Femur (tissue), 1 donor: ENCODE measurements at regions not wholly inside any gene's neighbourhood (a gene's known extent, or its start where the extent isn't known, plus 50 kb on each side); places are given as distances from the start of the nearest gene placed in this dataset.
"Not testable (repeated sequence)": the region's sequence is repeated elsewhere in the genome, so short reads cannot be mapped to it uniquely, and the experiment has no call there.

ENCODE experiments used
- DNase-seq: peaks from one replicate; pipeline ENCODE4 v3.0.0-alpha.2; 2017

DNA sequence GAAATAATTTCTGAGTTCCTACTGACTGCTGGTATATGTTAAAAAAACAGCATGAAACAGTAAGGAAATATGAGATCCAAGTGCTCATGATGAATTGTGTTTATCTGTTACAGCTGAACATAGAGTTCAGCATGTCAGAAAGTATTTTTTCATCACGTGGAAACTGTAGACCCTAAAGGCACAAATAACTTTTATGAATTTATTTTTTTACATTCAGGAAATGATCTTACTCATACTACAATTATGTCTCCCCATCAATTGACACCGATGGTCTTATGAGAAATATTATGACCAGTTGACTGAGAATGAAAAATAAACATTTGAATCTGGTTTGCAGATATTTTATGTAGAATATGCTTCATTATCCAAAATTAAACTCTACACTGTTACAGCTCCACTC lies 283.1 kb upstream of the SPANXN4 start:
- no peak for DNase-seq

DNA sequence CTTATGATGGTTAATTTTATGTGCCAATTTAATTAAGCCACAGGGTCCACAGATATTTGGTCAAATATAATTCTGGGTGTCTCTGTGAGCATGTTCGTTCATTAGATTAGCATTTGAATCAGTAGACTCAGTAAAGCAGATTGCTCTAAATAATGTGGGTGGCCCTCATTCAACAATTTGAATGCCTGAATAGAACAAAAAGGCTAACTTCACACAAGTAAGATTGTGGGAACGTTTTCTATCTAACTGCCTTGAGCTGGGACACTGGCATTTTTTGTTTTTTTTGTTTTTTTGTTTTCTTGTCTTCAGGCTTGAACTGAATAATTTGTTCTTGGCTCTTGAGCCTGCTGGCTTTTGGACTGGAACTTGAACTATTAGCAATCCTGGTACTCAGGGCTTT lies 292.4 kb upstream of the SPANXN4 start:
- DNase-seq = no peak

DNA sequence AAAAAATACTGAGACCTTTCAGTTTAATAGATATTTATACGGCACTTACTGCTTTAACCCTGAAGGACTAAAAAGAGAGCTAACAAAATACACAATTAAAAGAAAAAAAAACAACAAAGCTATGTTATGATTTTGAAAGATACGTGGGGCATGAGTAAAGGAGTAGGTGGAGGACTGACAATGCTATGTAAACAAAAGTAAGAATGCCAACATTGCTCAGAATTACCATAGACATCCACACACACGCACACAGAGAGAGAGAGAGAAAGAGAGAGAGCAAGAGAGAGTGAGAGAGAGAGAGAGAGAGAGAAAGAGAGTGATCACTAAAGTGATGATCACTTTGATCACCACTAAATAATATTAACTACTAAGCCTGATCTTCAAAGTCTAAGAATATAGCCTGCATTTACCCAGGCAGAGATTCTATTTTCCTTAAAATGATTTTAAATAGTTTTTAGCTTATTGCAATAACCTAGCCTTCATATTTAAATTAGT lies 313.9 kb upstream of the SPANXN4 start:
- DNase-seq = no peak

- no peak for DNase-seq
Measured at GRCh38 chrX:142702749-142703148, 323.0 kb upstream of the SPANXN4 start.

DNA sequence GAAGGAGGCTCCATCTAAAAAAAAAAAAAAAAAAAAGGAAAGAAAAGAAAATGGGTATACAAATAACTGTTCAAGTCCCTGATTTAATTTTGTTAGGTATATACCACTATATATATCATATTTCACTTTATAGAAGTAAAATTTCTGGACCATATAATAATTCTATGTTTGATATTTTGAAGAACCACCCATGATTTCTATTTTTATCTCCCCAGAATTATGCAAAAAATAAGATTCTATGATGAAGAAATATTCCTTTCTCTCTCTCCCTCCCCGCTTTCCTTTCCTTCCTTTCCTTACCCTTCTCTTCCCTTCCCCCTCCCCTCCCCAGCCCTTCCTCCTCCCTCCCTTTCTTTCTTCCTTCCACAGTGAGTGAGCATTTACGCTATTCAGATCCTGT lies 337.5 kb upstream of the SPANXN4 start:
- DNase-seq = no peak

- no peak for DNase-seq
Measured at GRCh38 chrX:142686653-142687283, 339.0 kb upstream of the SPANXN4 start.

- DNase-seq = no peak
Measured at GRCh38 chrX:142686206-142686605, 339.5 kb upstream of the SPANXN4 start.

GRCh38 chrX:142680038-142680437 lies 345.7 kb upstream of the SPANXN4 start:
- no peak for DNase-seq

GRCh38 chrX:142671036-142671435 lies 354.7 kb upstream of the SPANXN4 start:
- DNase-seq = peak; percentile 51

DNA sequence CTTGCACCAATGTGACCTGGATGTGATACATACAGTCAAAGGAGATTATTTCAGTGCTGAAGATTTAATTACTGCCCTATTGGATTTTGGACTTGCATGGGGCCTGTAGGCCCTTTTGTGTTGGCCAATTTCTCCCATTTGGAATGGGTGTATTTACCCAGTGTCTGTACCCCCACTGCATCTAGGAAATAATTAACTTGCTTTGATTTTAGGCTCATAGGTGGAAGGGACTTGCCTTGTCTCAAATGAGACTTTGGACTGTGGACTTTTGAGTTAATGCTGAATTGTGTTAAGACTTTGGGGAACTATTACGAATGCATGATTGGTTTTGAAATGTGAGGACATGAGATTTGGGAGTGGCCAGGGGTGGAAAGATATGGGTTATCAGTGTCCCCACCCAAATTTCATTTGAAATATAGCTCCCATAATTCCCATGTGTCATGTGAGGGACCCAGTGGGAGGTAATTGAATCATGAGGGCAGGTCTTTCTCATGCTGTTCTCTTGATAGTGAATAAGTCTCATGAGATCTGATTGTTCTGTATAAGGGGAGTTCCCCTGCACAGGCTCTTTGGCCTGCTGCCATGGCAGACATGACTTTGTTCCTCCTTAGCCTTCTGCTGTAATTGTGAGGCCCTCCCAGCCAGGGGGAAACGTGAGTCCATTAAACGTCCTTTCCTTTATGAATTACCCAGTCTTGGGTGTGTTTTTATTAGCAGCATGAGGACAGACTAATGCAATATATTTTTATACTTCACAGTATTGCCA lies 362.2 kb upstream of the SPANXN4 start:
- DNase-seq = no peak

- no peak for DNase-seq
Measured at GRCh38 chrX:142661696-142662095, 364.0 kb upstream of the SPANXN4 start.

- DNase-seq = no peak
Measured at GRCh38 chrX:142655507-142655906, 370.2 kb upstream of the SPANXN4 start.

DNA sequence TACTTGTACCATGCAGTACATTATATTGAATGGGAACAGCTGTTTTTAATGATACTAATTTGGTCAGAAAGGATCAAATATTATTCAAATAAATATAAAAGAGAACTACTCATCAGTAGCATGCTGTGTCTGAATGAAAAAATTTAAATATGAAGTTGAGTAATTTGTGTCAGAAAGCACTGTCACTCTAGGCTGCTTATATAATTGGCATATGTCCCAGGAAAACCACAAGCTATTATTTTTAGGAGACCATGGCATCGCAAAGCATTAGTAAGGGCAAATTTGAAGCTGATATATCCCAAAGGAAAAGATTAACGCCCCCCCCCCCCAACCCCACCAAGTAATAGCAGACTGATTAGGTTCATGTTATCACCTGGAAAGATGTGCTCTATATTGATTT lies 388.5 kb upstream of the SPANXN4 start:
- no peak for DNase-seq

DNA sequence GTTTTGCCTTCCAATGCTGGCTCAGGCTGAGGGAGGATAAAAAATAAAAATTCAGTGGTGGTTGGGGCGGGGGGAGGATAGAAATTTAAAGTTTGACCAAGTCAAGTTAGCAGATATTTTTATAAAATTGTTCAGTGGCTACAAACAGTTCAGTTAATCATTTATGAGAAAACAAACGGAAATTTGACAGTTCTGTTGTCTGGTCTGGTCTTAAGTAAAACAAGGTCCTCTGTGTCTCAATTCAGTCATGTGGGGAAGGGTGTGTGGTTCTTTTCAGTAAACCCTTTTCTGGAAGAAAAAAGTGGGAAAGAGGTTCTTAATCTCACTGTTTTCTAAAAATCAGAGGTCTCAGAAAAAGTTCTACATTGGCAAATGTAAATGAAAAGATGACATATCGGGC lies 409.1 kb upstream of the SPANXN4 start:
- no peak for DNase-seq

DNA sequence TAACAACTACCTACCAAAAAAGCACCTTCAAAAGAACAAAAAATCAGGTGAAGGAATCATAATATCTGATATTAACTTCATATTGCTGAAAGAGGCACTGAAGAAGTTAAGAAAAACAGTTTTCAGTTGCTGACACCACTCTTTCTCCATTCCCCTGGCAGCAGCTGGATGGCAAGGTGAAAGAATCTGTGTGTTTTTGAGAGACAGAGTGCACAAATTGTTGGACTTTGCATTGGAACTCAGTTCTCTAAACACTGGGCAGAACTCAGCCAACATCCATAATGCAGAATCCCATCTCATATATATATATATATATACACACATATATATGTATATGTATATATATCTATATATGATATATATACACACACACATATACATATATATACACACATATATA lies 408.3 kb upstream of the MAGEC2 start:
- no peak for DNase-seq

DNA sequence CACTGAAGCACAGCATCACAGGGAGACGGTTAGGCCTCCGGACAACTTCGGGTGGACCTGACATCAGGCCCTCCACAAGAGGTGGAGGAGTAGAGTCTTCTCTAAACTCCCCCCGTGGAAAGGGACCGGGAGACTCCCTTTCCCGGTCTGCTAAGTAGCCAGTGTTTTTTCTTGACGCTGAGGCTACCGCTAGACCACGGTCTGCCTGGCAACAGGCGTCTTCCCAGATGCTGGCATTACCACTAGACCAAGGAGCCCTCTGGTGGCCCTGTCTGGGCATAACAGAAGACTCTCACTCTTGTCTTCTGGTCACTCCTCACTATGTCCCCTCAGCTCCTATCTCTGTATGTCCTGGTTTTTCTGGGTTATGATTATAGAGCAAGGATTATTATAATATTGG lies 401.5 kb upstream of the MAGEC2 start:
- not testable (repeated sequence) for DNase-seq

DNA sequence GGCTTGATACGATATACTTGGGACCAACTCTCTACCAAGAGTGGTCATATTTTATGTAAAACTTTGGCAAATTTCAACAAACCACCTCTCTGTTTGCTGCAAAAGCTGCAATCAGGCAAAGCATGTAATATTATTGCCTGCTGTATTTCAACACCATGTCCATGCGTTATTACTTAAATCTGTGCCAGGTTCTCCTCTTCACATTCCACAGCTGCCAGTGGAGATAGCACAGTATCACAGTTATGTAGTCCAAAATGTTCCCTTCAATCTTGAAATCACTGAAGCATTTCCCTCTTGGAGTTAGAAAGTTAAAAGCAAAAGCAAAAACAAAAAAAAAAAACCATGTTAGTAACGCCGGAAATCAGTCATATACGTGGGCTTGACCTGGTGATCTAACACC lies 396.7 kb upstream of the MAGEC2 start:
- no peak for DNase-seq

GRCh38 chrX:142593361-142593862 lies 388.3 kb upstream of the MAGEC2 start:
- DNase-seq = no peak

GRCh38 chrX:142576615-142577014 lies 371.5 kb upstream of the MAGEC2 start:
- DNase-seq = no peak

GRCh38 chrX:142549923-142550322 lies 344.8 kb upstream of the MAGEC2 start:
- no peak for DNase-seq

DNA sequence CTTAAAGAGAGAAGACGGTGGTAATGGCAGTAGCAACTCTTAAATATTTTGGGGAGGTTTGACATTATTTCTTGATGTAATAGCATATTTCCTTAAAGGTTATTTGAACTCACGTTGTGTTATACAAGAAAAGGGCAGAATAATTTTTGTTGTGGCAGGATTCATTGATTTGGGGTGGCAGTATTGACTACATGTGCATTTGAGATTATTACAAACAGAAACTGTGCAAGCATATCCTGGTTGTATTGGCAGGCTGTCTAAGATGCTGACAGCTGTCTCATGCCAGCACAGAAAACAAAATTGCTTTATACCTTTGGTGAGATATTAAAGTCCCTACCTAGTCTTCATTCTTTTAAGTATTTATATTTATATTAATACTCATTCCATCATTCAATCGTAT lies 300.7 kb upstream of the MAGEC2 start:
- no peak for DNase-seq

DNA sequence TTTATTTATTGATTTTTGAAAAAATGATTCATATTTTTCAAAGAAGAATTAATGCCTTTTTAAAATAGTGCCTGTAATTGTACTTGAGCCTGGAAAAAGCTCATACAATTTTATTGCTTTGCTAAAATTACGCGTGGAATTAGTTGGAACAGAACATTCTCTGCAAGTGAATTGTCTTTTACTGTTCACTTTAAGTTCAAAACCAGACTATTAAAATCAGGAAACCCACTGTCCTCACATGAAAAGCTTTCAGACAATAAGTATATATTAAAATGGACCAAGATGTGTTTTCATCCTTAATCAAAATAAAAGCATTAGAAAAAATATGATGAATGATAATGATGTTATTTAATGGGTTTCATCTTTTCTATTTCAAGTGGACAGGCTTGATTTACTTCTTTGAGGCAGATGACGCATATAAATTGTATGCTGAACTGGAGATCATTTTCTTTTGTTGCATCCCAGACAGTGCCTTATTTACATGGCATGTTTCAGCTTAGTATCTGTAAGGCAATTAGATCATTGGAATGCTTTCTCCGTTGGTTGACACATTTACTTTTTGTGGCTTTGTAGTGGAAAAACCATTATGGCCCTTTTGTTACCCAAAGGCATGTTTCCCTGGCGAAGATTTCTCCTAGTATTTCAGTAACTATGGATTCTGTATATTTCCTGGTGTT lies 299.0 kb upstream of the MAGEC2 start:
- no peak for DNase-seq

- DNase-seq = no peak
Measured at GRCh38 chrX:142502441-142502840, 297.4 kb upstream of the MAGEC2 start.

- DNase-seq = no peak
Measured at GRCh38 chrX:142499992-142500391, 294.9 kb upstream of the MAGEC2 start.
